HepG2 (cell line): ENCODE measurements at regions not wholly inside any gene's neighbourhood (a gene's known extent, or its start where the extent isn't known, plus 50 kb on each side); places are given as distances from the start of the nearest gene placed in this dataset.

Experiments
- ATAC-seq: fragments of 200-7000 bp; cut with Tn5 transposase; 3 replicates; pipeline ENCODE4 v1.9.1; 2020; ENCODE audit warnings: mild to moderate bottlenecking, moderate library complexity
- BruUV-seq: library from RNA; stranded (reverse); fragments of 400-500 nt; replicated peaks from 2 replicates; lab custom pipeline; 2021; lab: Mats Ljungman, UMichigan
- CTCF ChIA-PET: fragments of 300-600 bp; formaldehyde crosslinking; extraction: SDS; loops from one replicate; lab custom pipeline; 2021; ENCODE audit warnings: low total read pairs, inconsistent platforms, low intra/inter-chr PET ratio; lab: Yijun Ruan, JAX
- POLR2A ChIA-PET: fragments of 350-600 bp; sonication (Branson Sonifier 250); formaldehyde crosslinking; loops from one replicate; lab custom pipeline; 2020; ENCODE audit warnings: antibody characterized with exemption, inconsistent platforms; lab: Yijun Ruan, JAX
- DNase-seq: peaks from one replicate; pipeline ENCODE4 v3.0.0-alpha.2; 2015; ENCODE audit warnings: low spot score
- FAIRE-seq: peaks from 3 replicates; lab custom pipeline; 2011; peaks lifted over from hg19 to GRCh38; lab: Jason Lieb, UNC
- H2AFZ ChIP-seq: one replicate; pipeline ENCODE4 v1.6.1; 2011; ENCODE audit warnings: low read length, inconsistent platforms
- H3K27ac ChIP-seq: fragments of 300-600 bp; 3 replicates; pipeline ENCODE4 v1.8.0; 2011; ENCODE audit warnings: mixed run types, mild to moderate bottlenecking, mixed read lengths, low read length, inconsistent platforms; ENCODE audit not compliant: insufficient read depth; ENCODE audit errors: extremely low read length
- H3K27me3 ChIP-seq, 2 experiments: fragments of 200-600 bp in 1 of 2; 2 replicates in 1 of 2; 3 replicates in 1 of 2; pipeline versions ENCODE4 v1.6.0 to v1.8.0; 2011; ENCODE audit warnings: low read length in 2 of 2, mild to moderate bottlenecking in 2 of 2, moderate library complexity in 2 of 2, inconsistent platforms in 1 of 2; ENCODE audit not compliant: insufficient read depth in 2 of 2, control insufficient read depth in 1 of 2
- H3K36me3 ChIP-seq, 2 experiments: fragments of 200-600 bp in 1 of 2; replicated peaks in 1 of 2; 2 replicates in 1 of 2; 3 replicates in 1 of 2; pipeline versions ENCODE4 v1.5.1 to v1.8.0; 2011; ENCODE audit warnings: low read length in 2 of 2, inconsistent platforms in 1 of 2; ENCODE audit not compliant: insufficient read depth in 2 of 2, control insufficient read depth in 1 of 2
- H3K4me1 ChIP-seq: 2 replicates; pipeline ENCODE4 v1.5.1; 2012; ENCODE audit warnings: low read length, inconsistent platforms; ENCODE audit not compliant: insufficient read depth
- H3K4me2 ChIP-seq: 2 replicates; pipeline ENCODE4 v1.6.0; 2011; ENCODE audit warnings: low read depth, low read length, inconsistent platforms
- H3K4me3 ChIP-seq, 3 experiments: fragments of 200-600 bp in 1 of 3; sonication (generic), shearing (Covaris generic) in 1 of 3; replicated peaks in 1 of 3; 2 replicates each; pipeline ENCODE4 v1.5.1; 2011 to 2016; ENCODE audit warnings: low read length in 3 of 3, inconsistent platforms in 2 of 3, low read depth in 2 of 3, mild to moderate bottlenecking in 2 of 3, control low read depth in 1 of 3, mixed read lengths in 1 of 3; ENCODE audit not compliant: insufficient read depth in 1 of 3
- H3K79me2 ChIP-seq: one replicate; pipeline ENCODE4 v1.6.1; 2011; ENCODE audit warnings: low read length, inconsistent platforms; ENCODE audit not compliant: insufficient read depth
- H3K9ac ChIP-seq: 2 replicates; pipeline ENCODE4 v1.6.0; 2011; ENCODE audit warnings: mild to moderate bottlenecking, low read depth, low read length, inconsistent platforms; ENCODE audit not compliant: insufficient read depth
- H3K9me3 ChIP-seq: 2 replicates; pipeline ENCODE4 v1.5.1; 2012; ENCODE audit warnings: mild to moderate bottlenecking, low read length
- H4K20me1 ChIP-seq: 2 replicates; pipeline ENCODE4 v1.6.0; 2011; ENCODE audit warnings: inconsistent platforms, mild to moderate bottlenecking, low read length, moderate library complexity; ENCODE audit not compliant: insufficient read depth
- ARNT ChIP-seq: fragments of 450-650 bp; IDR thresholded peaks from 2 replicates; pipeline ENCODE4 v1.6.1; 2017
- EP300 ChIP-seq, 3 experiments: sonication (generic) in 1 of 3; formaldehyde crosslinking in 1 of 3; IDR thresholded peaks; 2 replicates each; pipeline versions ENCODE4 v1.5.1 to v1.6.1; 2011 to 2020; ENCODE audit warnings: low read depth in 2 of 3, low read length in 2 of 3, borderline replicate concordance in 1 of 3, improper control_type of control experiment in 1 of 3, mild to moderate bottlenecking in 1 of 3, missing genetic modification reagents in 1 of 3, moderate library complexity in 1 of 3
- JUND ChIP-seq: sonication (generic); formaldehyde crosslinking; IDR thresholded peaks from 2 replicates; pipeline ENCODE4 v1.8.0; 2022; ENCODE audit warnings: mild to moderate bottlenecking, missing genetic modification reagents
- MLXIP ChIP-seq: sonication (generic); formaldehyde crosslinking; IDR thresholded peaks from 2 replicates; pipeline ENCODE4 v1.9.0; 2021; ENCODE audit warnings: missing genetic modification reagents, borderline replicate concordance
- TBL1XR1 ChIP-seq: fragments of 150-350 bp; IDR thresholded peaks from 2 replicates; pipeline ENCODE4 v1.6.1; 2014; ENCODE audit warnings: borderline replicate concordance, low read length; ENCODE audit not compliant: partially characterized antibody
- ZIK1 ChIP-seq: sonication (generic); formaldehyde crosslinking; IDR thresholded peaks from 2 replicates; pipeline ENCODE4 v1.5.0; 2020; ENCODE audit warnings: mild to moderate bottlenecking, low read depth, missing genetic modification reagents, borderline replicate concordance
- ZNF253 ChIP-seq: sonication (generic); formaldehyde crosslinking; IDR thresholded peaks from 2 replicates; pipeline ENCODE4 v1.8.0; 2022; ENCODE audit warnings: mild to moderate bottlenecking, missing genetic modification reagents, borderline replicate concordance
- ZNF407 ChIP-seq: sonication (generic); formaldehyde crosslinking; IDR thresholded peaks from one replicate; pipeline ENCODE4 v1.5.1; 2020; ENCODE audit warnings: mild to moderate bottlenecking, missing genetic modification reagents; ENCODE audit errors: not compliant biosample characterization
- ZNF589 ChIP-seq: sonication (generic); formaldehyde crosslinking; conservative IDR thresholded peaks from 2 replicates; pipeline ENCODE4 v1.8.0; 2022; ENCODE audit warnings: mild to moderate bottlenecking, moderate library complexity, missing genetic modification reagents
- WGBS: methylation state at CpG from one replicate; pipeline ENCODE4 v1.1.6; 2017; ENCODE audit warnings: low lambda C conversion rate; 5-methylcytosine and 5-hydroxymethylcytosine counted together
- in situ Hi-C: cut with HindIII; loops from 2 replicates; pipeline ENCODE4 v1.10.0; 2017; ENCODE audit warnings: low pct_unique_long_range_greater_than_20kb; ENCODE audit not compliant: extremely low pct_ligation_motif_present
- intact Hi-C: fragments of 100-400 bp; cut with micrococcal nuclease; formaldehyde crosslinking; loops from one replicate; pipeline ENCODE4 v1.10.0; 2022; ENCODE audit not compliant: unreplicated experiment

GRCh38 chr16:79715061-79715460 lies 114.5 kb upstream of the MAF start (continued):
- no peak for TF ChIP-seq MLXIP (CRISPR knock-in tag)

GRCh38 chr16:79714440-79714839 lies 113.9 kb upstream of the MAF start:
- no peaks in the 10 kb centered on the region for H3K79me2 ChIP-seq
- BruUV-seq: no TSS peak
- intact Hi-C loops (no loop called here), in situ Hi-C loops (no loop called here)
- no peak overlapping the region for H2AFZ ChIP-seq
- H3K27ac ChIP-seq: no peak overlapping the region
- CTCF ChIA-PET: no interaction called here
- no peaks in the 10 kb centered on the region for H4K20me1 ChIP-seq
- no peak overlapping the region for H3K9ac ChIP-seq
- no peaks in the 10 kb centered on the region for H3K27me3 ChIP-seq
- 14% methylated on average over 1 of the region's 1 CpG for WGBS
- POLR2A ChIA-PET: no interaction called here
- FAIRE-seq: no peak
- H3K9me3 ChIP-seq: peaks cover 34% of the 10 kb centered on the region; the same call in 1 of the 2 replicates
- no peak for ATAC-seq
- H3K4me3 ChIP-seq: no peak overlapping the region
- H3K36me3 ChIP-seq: no peaks in the 10 kb centered on the region
- no peaks in the 10 kb centered on the region for H3K4me1 ChIP-seq
- no peak overlapping the region for H3K4me2 ChIP-seq
- TF ChIP-seq JUND (no peak), TBL1XR1 (no peak), EP300 (IDR thresholded peaks at IDR 0.05; ENCODE audit: low read depth in 2 of 2, low read length in 2 of 2) (no peak), EP300 (CRISPR knock-in tag; IDR thresholded peaks at IDR 0.05; ENCODE audit: borderline replicate concordance) (no peak), ZNF253 (CRISPR knock-in tag) (no peak), ARNT (no peak), ZNF407 (CRISPR knock-in tag) (no peak), ZNF589 (CRISPR knock-in tag) (no peak), ZIK1 (no peak)
- DNase-seq: no peak
